Vagina (tissue), 2 donors: ENCODE measurements at regions not wholly inside any gene's neighbourhood (a gene's known extent, or its start where the extent isn't known, plus 50 kb on each side); places are given as distances from the start of the nearest gene placed in this dataset.

Experiments
- CTCF ChIP-seq, 3 experiments: fragments of 450-650 bp in 2 of 3; fragments of 200-600 bp in 1 of 3; sonication (generic) in 1 of 3; IDR thresholded peaks; one replicate each; pipeline ENCODE4 v1.5.1; 2017 to 2019; ENCODE audit warnings: antibody characterized with exemption in 3 of 3, mild to moderate bottlenecking in 2 of 3, moderate library complexity in 2 of 3
- POLR2A ChIP-seq, 2 donors: fragments of 450-650 bp; IDR thresholded peaks; one replicate each; pipeline ENCODE4 v1.6.1; 2017; ENCODE audit warnings: antibody characterized with exemption in 2 of 2, mild to moderate bottlenecking in 2 of 2, moderate library complexity in 2 of 2

GRCh38 chr1:29632806-29633615, 396.7 kb downstream of the PTPRU start:
- TF ChIP-seq CTCF (IDR thresholded peaks at IDR 0.05): no peak
- no peak for TF ChIP-seq POLR2A (IDR thresholded peaks at IDR 0.05)
